GM23338 (cell line): ENCODE measurements at regions not wholly inside any gene's neighbourhood (a gene's known extent, or its start where the extent isn't known, plus 50 kb on each side); places are given as distances from the start of the nearest gene placed in this dataset.

Source experiments
- ATAC-seq: fragments of 200-7000 bp; cut with Tn5 transposase; 3 replicates; pipeline ENCODE4 v1.9.1; 2020
- DNase-seq: peaks from one replicate; pipeline ENCODE4 v3.0.0-alpha.2; 2015; ENCODE audit warnings: low spot score
- H2AFZ ChIP-seq: fragments of 200-600 bp; sonication (generic); 2 replicates; pipeline ENCODE4 v1.8.0; 2016; ENCODE audit warnings: antibody characterized with exemption, mild to moderate bottlenecking, moderate library complexity
- H3F3A ChIP-seq: fragments of 200-600 bp; sonication (generic); replicated peaks from 2 replicates; pipeline ENCODE4 v1.8.0; 2017; ENCODE audit warnings: antibody characterized with exemption, mixed run types, low read depth
- H3K27ac ChIP-seq: fragments of 200-600 bp; sonication (generic); 2 replicates; pipeline ENCODE4 v1.6.1; 2016; ENCODE audit warnings: low read depth
- H3K27me3 ChIP-seq: fragments of 200-600 bp; sonication (generic); 2 replicates; pipeline ENCODE4 v1.8.0; 2016; ENCODE audit warnings: mild to moderate bottlenecking, mixed run types, moderate library complexity; ENCODE audit not compliant: insufficient read depth
- H3K36me3 ChIP-seq: fragments of 200-600 bp; sonication (generic); 2 replicates; pipeline ENCODE4 v1.8.0; 2016; ENCODE audit warnings: mild to moderate bottlenecking; ENCODE audit not compliant: insufficient read depth
- H3K4me1 ChIP-seq: fragments of 200-600 bp; sonication (generic); 2 replicates; pipeline ENCODE4 v1.8.0; 2016; ENCODE audit warnings: mild to moderate bottlenecking, moderate library complexity; ENCODE audit not compliant: insufficient read depth
- H3K4me2 ChIP-seq: fragments of 200-600 bp; sonication (generic); 2 replicates; pipeline ENCODE4 v1.7.1; 2017; ENCODE audit warnings: mixed run types
- H3K4me3 ChIP-seq: fragments of 200-600 bp; sonication (generic); 2 replicates; pipeline ENCODE4 v1.6.1; 2016; ENCODE audit warnings: mixed run types
- H3K79me2 ChIP-seq: fragments of 200-600 bp; sonication (generic); replicated peaks from 2 replicates; pipeline ENCODE4 v1.8.0; 2017; ENCODE audit warnings: mild to moderate bottlenecking; ENCODE audit not compliant: insufficient read depth
- H3K9me2 ChIP-seq: fragments of 200-600 bp; sonication (generic); 2 replicates; pipeline ENCODE4 v1.8.0; 2017; ENCODE audit not compliant: insufficient read depth
- H4K20me1 ChIP-seq: fragments of 200-600 bp; sonication (generic); replicated peaks from 2 replicates; pipeline ENCODE4 v1.8.0; 2017; ENCODE audit warnings: mild to moderate bottlenecking; ENCODE audit not compliant: insufficient read depth
- H3K27ac Mint-ChIP-seq: 2 replicates; pipeline ENCODE4 v1.8.0; 2020; ENCODE audit warnings: inconsistent platforms, mild to moderate bottlenecking, moderate library complexity, mixed read lengths
- H3K27me3 Mint-ChIP-seq: 3 replicates; pipeline ENCODE4 v1.8.0; 2022; ENCODE audit warnings: low read depth, mild to moderate bottlenecking, moderate library complexity, mixed read lengths, inconsistent platforms; ENCODE audit not compliant: insufficient read depth, poor library complexity
- H3K36me3 Mint-ChIP-seq: 3 replicates; pipeline ENCODE4 v1.8.0; 2021; ENCODE audit warnings: low read depth, mild to moderate bottlenecking, inconsistent platforms, moderate library complexity, mixed read lengths
- H3K4me1 Mint-ChIP-seq: 3 replicates; pipeline ENCODE4 v1.8.0; 2020; ENCODE audit warnings: mild to moderate bottlenecking, inconsistent platforms, mixed read lengths
- H3K4me3 Mint-ChIP-seq: 3 replicates; pipeline ENCODE4 v1.8.0; 2021; ENCODE audit warnings: moderate library complexity, mild to moderate bottlenecking, inconsistent platforms, mixed read lengths
- H3K9me3 Mint-ChIP-seq: 3 replicates; pipeline ENCODE4 v1.8.0; 2020; ENCODE audit warnings: moderate library complexity, mild to moderate bottlenecking, inconsistent platforms, mixed read lengths
- EZH2phosphoT487 ChIP-seq: fragments of 200-600 bp; sonication (generic); IDR thresholded peaks from one replicate; pipeline ENCODE4 v1.8.1; 2018; ENCODE audit warnings: antibody characterized with exemption; ENCODE audit not compliant: unreplicated experiment
- JUNB ChIP-seq: IDR thresholded peaks from one replicate; pipeline ENCODE4 v1.6.1; 2016; ENCODE audit warnings: antibody characterized with exemption; ENCODE audit not compliant: unreplicated experiment
- NANOG ChIP-seq: IDR thresholded peaks from 2 replicates; pipeline ENCODE4 v1.6.1; 2016; ENCODE audit warnings: antibody characterized with exemption, borderline replicate concordance
- POLR2AphosphoS5 ChIP-seq: IDR thresholded peaks from 2 replicates; pipeline ENCODE4 v1.6.1; 2016; ENCODE audit warnings: antibody characterized with exemption, low read depth
- STAT1 ChIP-seq: IDR thresholded peaks from one replicate; pipeline ENCODE4 v1.6.1; 2016; ENCODE audit warnings: antibody characterized with exemption; ENCODE audit not compliant: unreplicated experiment
- ZNF114 ChIP-seq: fragments of 250-450 bp; sonication (Bioruptor Pico); IDR thresholded peaks from 2 replicates; pipeline ENCODE4 v1.5.0; 2020; ENCODE audit warnings: mild to moderate bottlenecking, moderate library complexity
- ZNF331 ChIP-seq: fragments of 250-450 bp; sonication (Bioruptor Pico); IDR thresholded peaks from 2 replicates; pipeline ENCODE4 v1.5.0; 2020; ENCODE audit warnings: low read depth, mild to moderate bottlenecking, moderate library complexity
- TF ChIP-seq, protein P1 (sequence below): fragments of 250-450 bp; sonication (Bioruptor Pico); IDR thresholded peaks from 2 replicates; pipeline ENCODE4 v1.5.0; 2020; ENCODE audit warnings: mild to moderate bottlenecking, moderate library complexity
- TF ChIP-seq, protein P2 (sequence below), 2 experiments: fragments of 200-600 bp in 1 of 2; sonication (generic) in 1 of 2; conservative IDR thresholded peaks; 2 replicates each; pipeline versions ENCODE4 v1.5.1 to v1.6.1; 2016 to 2017; ENCODE audit warnings: antibody characterized with exemption in 2 of 2, low read depth in 2 of 2, mild to moderate bottlenecking in 2 of 2, moderate library complexity in 1 of 2
- TF ChIP-seq, protein P3 (sequence below): IDR thresholded peaks from 2 replicates; pipeline ENCODE4 v1.6.1; 2016; ENCODE audit warnings: antibody characterized with exemption
- TF ChIP-seq, protein P4 (sequence below): IDR thresholded peaks from one replicate; pipeline ENCODE4 v1.6.1; 2018; ENCODE audit warnings: antibody characterized with exemption; ENCODE audit not compliant: unreplicated experiment

DNA sequence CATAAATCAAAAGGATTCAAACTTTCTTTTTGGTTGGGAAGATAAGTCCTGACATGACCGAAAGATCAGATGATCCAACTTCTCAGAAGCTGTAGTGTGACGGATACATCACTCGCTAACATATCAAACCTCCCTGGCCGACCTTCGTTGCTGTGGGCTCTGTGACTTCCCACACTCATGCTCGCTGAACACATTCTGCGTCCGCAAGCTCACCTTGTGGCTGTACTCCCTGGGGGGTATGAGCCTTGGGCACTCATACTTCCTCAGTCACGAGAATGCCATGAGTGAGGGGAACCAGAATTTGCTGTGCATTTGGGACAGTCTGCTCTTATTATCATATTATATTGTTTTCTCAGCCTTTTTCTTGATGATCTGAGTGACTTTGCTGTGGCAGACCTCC, 105.4 kb downstream of the RWDD3 start:
- no peaks in the 10 kb centered on the region for H4K20me1 ChIP-seq
- no peaks in the 10 kb centered on the region for H3K27me3 Mint-ChIP-seq
- H3K4me2 ChIP-seq, result no peak overlapping the region
- no peaks in the 10 kb centered on the region for H3K4me1 ChIP-seq
- no peaks in the 10 kb centered on the region for H3K36me3 ChIP-seq
- no peak overlapping the region for H3K27ac Mint-ChIP-seq
- TF ChIP-seq NANOG (no peak), ZNF114 (no peak)
- ATAC-seq (no peak), DNase-seq (no peak)
- H3K36me3 Mint-ChIP-seq, result no peaks in the 10 kb centered on the region
- H3K9me2 ChIP-seq, result peaks cover 10% of the 10 kb centered on the region; the same call in 1 of the 2 replicates
- H3K4me3 Mint-ChIP-seq, result no peak overlapping the region
- no peaks in the 10 kb centered on the region for H3K4me1 Mint-ChIP-seq
- H3K9me3 Mint-ChIP-seq, result no peaks in the 10 kb centered on the region
- peak overlapping the region; percentile 87 for H2AFZ ChIP-seq
- no peaks in the 10 kb centered on the region for H3K79me2 ChIP-seq
- no peak overlapping the region for H3K4me3 ChIP-seq
- no peak overlapping the region for H3K27ac ChIP-seq
- H3F3A ChIP-seq, result no peaks in the 10 kb centered on the region
- no peaks in the 10 kb centered on the region for H3K27me3 ChIP-seq

DNA sequence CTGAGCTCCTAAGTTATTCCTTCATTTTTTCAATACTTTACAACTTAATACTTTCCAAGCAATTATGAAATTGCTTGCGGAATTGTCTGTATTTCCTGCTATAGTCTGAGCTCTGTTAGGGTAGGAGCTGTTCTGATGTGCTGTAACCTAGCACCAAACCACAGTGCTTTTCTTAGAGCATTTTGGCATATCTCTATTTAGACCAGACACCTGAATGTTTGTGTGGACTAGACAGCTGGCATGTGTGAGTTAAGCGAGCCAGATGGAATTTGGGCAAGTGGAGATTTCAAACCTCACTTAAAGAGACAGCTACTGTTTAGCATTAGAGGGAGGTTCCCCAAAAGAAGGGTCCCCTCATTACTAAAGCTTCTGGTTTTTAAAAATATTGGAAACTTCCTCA, 106.1 kb downstream of the RWDD3 start:
- Mint-ChIP-seq H3K27me3 (no peaks in the 10 kb centered on the region), H3K36me3 (no peaks in the 10 kb centered on the region)
- no peak for ATAC-seq
- TF ChIP-seq JUNB (no peak), ZNF331 (CRISPR knock-in tag) (no peak), POLR2AphosphoS5 (no peak), STAT1 (no peak), EZH2phosphoT487 (no peak)
- TF ChIP-seq, protein P1, sequence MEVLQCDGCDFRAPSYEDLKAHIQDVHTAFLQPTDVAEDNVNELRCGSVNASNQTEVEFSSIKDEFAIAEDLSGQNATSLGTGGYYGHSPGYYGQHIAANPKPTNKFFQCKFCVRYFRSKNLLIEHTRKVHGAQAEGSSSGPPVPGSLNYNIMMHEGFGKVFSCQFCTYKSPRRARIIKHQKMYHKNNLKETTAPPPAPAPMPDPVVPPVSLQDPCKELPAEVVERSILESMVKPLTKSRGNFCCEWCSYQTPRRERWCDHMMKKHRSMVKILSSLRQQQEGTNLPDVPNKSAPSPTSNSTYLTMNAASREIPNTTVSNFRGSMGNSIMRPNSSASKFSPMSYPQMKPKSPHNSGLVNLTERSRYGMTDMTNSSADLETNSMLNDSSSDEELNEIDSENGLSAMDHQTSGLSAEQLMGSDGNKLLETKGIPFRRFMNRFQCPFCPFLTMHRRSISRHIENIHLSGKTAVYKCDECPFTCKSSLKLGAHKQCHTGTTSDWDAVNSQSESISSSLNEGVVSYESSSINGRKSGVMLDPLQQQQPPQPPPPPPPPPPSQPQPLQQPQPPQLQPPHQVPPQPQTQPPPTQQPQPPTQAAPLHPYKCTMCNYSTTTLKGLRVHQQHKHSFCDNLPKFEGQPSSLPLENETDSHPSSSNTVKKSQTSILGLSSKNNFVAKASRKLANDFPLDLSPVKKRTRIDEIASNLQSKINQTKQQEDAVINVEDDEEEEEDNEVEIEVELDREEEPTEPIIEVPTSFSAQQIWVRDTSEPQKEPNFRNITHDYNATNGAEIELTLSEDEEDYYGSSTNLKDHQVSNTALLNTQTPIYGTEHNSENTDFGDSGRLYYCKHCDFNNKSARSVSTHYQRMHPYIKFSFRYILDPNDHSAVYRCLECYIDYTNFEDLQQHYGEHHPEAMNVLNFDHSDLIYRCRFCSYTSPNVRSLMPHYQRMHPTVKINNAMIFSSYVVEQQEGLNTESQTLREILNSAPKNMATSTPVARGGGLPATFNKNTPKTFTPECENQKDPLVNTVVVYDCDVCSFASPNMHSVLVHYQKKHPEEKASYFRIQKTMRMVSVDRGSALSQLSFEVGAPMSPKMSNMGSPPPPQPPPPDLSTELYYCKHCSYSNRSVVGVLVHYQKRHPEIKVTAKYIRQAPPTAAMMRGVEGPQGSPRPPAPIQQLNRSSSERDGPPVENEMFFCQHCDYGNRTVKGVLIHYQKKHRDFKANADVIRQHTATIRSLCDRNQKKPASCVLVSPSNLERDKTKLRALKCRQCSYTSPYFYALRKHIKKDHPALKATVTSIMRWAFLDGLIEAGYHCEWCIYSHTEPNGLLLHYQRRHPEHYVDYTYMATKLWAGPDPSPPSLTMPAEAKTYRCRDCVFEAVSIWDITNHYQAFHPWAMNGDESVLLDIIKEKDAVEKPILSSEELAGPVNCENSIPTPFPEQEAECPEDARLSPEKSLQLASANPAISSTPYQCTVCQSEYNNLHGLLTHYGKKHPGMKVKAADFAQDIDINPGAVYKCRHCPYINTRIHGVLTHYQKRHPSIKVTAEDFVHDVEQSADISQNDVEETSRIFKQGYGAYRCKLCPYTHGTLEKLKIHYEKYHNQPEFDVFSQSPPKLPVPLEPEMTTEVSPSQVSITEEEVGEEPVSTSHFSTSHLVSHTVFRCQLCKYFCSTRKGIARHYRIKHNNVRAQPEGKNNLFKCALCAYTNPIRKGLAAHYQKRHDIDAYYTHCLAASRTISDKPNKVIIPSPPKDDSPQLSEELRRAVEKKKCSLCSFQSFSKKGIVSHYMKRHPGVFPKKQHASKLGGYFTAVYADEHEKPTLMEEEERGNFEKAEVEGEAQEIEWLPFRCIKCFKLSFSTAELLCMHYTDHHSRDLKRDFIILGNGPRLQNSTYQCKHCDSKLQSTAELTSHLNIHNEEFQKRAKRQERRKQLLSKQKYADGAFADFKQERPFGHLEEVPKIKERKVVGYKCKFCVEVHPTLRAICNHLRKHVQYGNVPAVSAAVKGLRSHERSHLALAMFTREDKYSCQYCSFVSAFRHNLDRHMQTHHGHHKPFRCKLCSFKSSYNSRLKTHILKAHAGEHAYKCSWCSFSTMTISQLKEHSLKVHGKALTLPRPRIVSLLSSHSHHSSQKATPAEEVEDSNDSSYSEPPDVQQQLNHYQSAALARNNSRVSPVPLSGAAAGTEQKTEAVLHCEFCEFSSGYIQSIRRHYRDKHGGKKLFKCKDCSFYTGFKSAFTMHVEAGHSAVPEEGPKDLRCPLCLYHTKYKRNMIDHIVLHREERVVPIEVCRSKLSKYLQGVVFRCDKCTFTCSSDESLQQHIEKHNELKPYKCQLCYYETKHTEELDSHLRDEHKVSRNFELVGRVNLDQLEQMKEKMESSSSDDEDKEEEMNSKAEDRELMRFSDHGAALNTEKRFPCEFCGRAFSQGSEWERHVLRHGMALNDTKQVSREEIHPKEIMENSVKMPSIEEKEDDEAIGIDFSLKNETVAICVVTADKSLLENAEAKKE, result no peak
- TF ChIP-seq, protein P2, sequence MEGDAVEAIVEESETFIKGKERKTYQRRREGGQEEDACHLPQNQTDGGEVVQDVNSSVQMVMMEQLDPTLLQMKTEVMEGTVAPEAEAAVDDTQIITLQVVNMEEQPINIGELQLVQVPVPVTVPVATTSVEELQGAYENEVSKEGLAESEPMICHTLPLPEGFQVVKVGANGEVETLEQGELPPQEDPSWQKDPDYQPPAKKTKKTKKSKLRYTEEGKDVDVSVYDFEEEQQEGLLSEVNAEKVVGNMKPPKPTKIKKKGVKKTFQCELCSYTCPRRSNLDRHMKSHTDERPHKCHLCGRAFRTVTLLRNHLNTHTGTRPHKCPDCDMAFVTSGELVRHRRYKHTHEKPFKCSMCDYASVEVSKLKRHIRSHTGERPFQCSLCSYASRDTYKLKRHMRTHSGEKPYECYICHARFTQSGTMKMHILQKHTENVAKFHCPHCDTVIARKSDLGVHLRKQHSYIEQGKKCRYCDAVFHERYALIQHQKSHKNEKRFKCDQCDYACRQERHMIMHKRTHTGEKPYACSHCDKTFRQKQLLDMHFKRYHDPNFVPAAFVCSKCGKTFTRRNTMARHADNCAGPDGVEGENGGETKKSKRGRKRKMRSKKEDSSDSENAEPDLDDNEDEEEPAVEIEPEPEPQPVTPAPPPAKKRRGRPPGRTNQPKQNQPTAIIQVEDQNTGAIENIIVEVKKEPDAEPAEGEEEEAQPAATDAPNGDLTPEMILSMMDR (conservative IDR thresholded peaks at IDR 0.05; ENCODE audit: low read depth in 2 of 2), result no peak
- TF ChIP-seq, protein P3, sequence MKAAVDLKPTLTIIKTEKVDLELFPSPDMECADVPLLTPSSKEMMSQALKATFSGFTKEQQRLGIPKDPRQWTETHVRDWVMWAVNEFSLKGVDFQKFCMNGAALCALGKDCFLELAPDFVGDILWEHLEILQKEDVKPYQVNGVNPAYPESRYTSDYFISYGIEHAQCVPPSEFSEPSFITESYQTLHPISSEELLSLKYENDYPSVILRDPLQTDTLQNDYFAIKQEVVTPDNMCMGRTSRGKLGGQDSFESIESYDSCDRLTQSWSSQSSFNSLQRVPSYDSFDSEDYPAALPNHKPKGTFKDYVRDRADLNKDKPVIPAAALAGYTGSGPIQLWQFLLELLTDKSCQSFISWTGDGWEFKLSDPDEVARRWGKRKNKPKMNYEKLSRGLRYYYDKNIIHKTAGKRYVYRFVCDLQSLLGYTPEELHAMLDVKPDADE, result no peak
- TF ChIP-seq, protein P4, sequence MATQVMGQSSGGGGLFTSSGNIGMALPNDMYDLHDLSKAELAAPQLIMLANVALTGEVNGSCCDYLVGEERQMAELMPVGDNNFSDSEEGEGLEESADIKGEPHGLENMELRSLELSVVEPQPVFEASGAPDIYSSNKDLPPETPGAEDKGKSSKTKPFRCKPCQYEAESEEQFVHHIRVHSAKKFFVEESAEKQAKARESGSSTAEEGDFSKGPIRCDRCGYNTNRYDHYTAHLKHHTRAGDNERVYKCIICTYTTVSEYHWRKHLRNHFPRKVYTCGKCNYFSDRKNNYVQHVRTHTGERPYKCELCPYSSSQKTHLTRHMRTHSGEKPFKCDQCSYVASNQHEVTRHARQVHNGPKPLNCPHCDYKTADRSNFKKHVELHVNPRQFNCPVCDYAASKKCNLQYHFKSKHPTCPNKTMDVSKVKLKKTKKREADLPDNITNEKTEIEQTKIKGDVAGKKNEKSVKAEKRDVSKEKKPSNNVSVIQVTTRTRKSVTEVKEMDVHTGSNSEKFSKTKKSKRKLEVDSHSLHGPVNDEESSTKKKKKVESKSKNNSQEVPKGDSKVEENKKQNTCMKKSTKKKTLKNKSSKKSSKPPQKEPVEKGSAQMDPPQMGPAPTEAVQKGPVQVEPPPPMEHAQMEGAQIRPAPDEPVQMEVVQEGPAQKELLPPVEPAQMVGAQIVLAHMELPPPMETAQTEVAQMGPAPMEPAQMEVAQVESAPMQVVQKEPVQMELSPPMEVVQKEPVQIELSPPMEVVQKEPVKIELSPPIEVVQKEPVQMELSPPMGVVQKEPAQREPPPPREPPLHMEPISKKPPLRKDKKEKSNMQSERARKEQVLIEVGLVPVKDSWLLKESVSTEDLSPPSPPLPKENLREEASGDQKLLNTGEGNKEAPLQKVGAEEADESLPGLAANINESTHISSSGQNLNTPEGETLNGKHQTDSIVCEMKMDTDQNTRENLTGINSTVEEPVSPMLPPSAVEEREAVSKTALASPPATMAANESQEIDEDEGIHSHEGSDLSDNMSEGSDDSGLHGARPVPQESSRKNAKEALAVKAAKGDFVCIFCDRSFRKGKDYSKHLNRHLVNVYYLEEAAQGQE, result no peak

More for the DNA sequence above, 106.1 kb downstream of the RWDD3 start:
- H3K9me2 ChIP-seq, result peaks cover 14% of the 10 kb centered on the region; the same call in 1 of the 2 replicates
- no peaks in the 10 kb centered on the region for H4K20me1 ChIP-seq
- no peaks in the 10 kb centered on the region for H3K9me3 Mint-ChIP-seq
- H3K79me2 ChIP-seq, result no peaks in the 10 kb centered on the region
- H3K27ac ChIP-seq, result no peak overlapping the region
- H3K27me3 ChIP-seq, result no peaks in the 10 kb centered on the region
- H3K4me1 ChIP-seq, result no peaks in the 10 kb centered on the region; the same call in 1 of the 2 replicates
- no peak overlapping the region for H3K27ac Mint-ChIP-seq
- no peak overlapping the region for H3K4me3 ChIP-seq
- no peaks in the 10 kb centered on the region for H3K4me1 Mint-ChIP-seq
- no peaks in the 10 kb centered on the region for H3F3A ChIP-seq
- no peak overlapping the region for H3K4me3 Mint-ChIP-seq
- no peak overlapping the region for H3K4me2 ChIP-seq
- DNase-seq, result no peak
- H3K36me3 ChIP-seq, result no peaks in the 10 kb centered on the region
- peak overlapping the region; percentile 87 for H2AFZ ChIP-seq
